Peyer's patch (tissue), 4 donors: ENCODE measurements at regions not wholly inside any gene's neighbourhood (a gene's known extent, or its start where the extent isn't known, plus 50 kb on each side); places are given as distances from the start of the nearest gene placed in this dataset.

Experiments used
- POLR2A ChIP-seq, 2 donors: fragments of 450-650 bp; IDR thresholded peaks; one replicate each; pipeline ENCODE4 v1.5.1; 2017; ENCODE audit warnings: antibody characterized with exemption in 2 of 2, mild to moderate bottlenecking in 2 of 2, moderate library complexity in 2 of 2
- TF ChIP-seq, protein P1 (sequence below), 6 experiments: fragments of 450-650 bp in 4 of 6; fragments of 200-600 bp in 2 of 6; sonication (generic) in 1 of 6; IDR thresholded peaks; one replicate each; pipeline ENCODE4 v1.5.1; 2017 to 2019; ENCODE audit warnings: antibody characterized with exemption in 6 of 6, mild to moderate bottlenecking in 3 of 6, moderate library complexity in 1 of 6

DNA sequence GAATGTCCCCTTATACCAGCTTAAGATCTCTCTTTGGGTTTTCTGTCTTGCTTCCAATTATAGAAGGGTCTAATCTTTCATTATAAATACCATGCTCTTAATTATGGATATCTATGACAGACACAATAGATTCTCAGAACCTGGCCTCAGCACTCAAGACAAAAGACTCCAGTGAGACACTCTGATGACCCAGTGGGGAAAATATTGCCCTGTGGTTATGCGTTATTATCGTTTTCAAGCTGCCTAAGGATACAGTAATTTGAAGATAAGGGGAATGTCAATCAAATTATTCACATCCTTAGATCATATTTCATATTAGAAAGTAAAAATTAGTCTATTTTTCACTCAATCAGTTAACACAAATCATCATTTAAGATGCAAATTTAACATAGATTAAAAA is 748.8 kb downstream of the XPNPEP1 start:
- TF ChIP-seq, protein P1, sequence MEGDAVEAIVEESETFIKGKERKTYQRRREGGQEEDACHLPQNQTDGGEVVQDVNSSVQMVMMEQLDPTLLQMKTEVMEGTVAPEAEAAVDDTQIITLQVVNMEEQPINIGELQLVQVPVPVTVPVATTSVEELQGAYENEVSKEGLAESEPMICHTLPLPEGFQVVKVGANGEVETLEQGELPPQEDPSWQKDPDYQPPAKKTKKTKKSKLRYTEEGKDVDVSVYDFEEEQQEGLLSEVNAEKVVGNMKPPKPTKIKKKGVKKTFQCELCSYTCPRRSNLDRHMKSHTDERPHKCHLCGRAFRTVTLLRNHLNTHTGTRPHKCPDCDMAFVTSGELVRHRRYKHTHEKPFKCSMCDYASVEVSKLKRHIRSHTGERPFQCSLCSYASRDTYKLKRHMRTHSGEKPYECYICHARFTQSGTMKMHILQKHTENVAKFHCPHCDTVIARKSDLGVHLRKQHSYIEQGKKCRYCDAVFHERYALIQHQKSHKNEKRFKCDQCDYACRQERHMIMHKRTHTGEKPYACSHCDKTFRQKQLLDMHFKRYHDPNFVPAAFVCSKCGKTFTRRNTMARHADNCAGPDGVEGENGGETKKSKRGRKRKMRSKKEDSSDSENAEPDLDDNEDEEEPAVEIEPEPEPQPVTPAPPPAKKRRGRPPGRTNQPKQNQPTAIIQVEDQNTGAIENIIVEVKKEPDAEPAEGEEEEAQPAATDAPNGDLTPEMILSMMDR (IDR thresholded peaks at IDR 0.05): no peak
- TF ChIP-seq POLR2A (IDR thresholded peaks at IDR 0.05): no peak
